ENCODE measurements at regions not wholly inside any gene's neighbourhood (a gene's known extent, or its start where the extent isn't known, plus 50 kb on each side); places are given as distances from the start of the nearest gene placed in this dataset.
"Not testable (repeated sequence)": the region's sequence is repeated elsewhere in the genome, so short reads cannot be mapped to it uniquely, and the experiment has no call there.

DNA sequence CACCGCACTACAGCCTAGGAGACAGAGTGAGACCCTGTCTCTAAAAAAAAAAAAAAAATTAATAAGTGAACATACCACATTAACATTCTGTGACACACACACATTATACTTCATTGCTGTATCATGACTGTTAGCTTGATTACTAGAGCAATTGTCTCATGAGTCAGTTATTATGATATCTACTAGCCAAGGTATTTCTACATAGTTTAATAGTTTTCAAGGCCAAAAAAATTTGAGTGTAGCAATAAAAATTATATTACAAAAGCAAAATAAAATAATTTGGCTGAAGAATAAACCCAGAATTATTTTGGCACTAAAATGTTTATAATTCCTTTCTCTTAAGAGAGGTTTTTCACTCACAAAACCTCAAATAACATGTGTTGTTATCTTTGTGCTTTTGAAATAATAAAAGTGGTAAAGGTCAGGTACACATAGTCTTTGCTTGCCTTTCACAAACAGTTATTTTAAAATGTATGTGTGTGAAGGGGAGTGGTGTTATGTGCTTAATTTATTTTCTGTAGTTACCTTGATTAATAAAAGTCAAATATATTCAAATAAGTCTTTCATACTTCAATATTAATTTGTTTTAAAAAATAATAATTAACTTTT, 136.9 kb upstream of the SPOPL start:
- in situ Hi-C loops (cut with HindIII; ENCODE audit: low sequenced_read_pairs): no loop called here

- in situ Hi-C loops (cut with HindIII; ENCODE audit: low sequenced_read_pairs): no loop called here
Observed at GRCh38 chr2:138365581-138365980, 136.0 kb upstream of the SPOPL start.

GRCh38 chr2:138369856-138370255, 131.7 kb upstream of the SPOPL start:
- in situ Hi-C loops (cut with HindIII; ENCODE audit: low sequenced_read_pairs): no loop called here

DNA sequence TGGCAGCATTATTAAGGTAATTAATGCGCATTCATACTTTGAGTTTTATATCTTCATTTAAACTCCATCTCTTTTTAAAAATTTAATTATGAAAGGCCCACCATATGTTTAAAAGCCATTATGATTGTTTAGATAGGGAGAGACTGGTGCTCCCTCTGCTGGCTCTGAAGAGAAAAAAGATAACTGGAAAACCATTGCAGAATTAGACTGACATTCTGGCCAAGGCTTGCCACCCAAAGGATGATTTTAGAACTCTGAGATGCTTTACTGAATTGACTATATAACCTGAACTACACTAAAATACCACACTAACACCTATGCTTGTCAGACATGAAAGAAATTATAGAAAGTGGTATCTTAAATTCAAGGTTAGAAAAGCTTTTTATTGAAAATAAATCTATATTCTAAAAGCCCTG, 127.6 kb upstream of the SPOPL start:
- in situ Hi-C loops (cut with HindIII; ENCODE audit: low sequenced_read_pairs): no loop called here

GRCh38 chr2:138381373-138381772, 120.2 kb upstream of the SPOPL start:
- in situ Hi-C loops (cut with HindIII; ENCODE audit: low sequenced_read_pairs): no loop called here

- in situ Hi-C loops (cut with HindIII; ENCODE audit: low sequenced_read_pairs): no loop called here
Observed at GRCh38 chr2:138382672-138383071, 118.9 kb upstream of the SPOPL start.

- in situ Hi-C loops (cut with HindIII; ENCODE audit: low sequenced_read_pairs): not testable (repeated sequence)
Observed at GRCh38 chr2:138386191-138386590, 115.4 kb upstream of the SPOPL start.

DNA sequence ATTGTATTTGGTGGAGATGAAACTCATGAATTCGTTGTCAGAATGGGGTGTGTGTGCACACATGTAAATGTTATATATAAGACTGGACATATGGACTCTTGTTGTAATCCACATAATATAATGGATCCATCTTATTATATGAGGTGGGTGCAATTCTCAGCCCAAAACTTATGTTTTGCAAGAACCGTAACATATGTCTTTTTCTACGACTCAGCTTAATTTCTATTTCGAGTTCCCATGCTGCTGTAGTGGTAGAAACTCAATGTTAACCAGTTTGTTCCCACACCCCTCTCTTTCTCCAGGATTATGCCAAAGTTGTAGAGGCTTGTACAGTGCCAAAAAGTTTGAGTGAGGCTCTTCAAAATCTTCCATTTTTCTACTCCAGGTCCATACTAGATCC, 112.5 kb upstream of the SPOPL start:
- in situ Hi-C loops (cut with HindIII; ENCODE audit: low sequenced_read_pairs): no loop called here

DNA sequence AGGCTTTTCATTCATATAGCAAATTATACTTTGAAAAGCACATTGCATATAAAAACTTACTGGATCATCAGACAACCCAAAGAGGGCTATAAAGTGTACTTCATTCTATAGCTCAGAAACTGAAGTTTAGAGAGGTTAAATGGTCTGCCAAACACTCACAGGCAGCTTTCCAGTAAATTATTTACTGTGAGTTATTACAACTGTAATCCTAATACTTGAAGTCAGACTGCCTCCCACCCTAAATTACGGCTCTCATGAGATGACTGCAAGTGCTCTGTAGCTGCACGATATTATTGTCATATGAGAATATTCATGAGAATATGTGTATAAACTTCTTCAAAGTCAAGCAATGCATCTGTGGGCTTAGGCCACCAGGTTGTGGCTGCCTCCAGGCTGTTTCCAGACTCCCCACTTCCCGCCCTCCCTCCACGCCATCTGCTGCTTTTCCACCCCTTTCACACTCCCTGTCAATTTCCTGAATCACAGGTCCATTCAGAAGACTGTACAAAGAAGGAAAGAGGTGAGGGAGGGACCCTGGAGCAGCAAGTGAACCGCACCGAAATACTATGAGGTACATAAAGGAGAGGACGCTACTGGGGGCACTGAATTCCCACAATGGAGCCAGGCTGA, 111.1 kb upstream of the SPOPL start:
- in situ Hi-C loops (cut with HindIII; ENCODE audit: low sequenced_read_pairs): no loop called here

DNA sequence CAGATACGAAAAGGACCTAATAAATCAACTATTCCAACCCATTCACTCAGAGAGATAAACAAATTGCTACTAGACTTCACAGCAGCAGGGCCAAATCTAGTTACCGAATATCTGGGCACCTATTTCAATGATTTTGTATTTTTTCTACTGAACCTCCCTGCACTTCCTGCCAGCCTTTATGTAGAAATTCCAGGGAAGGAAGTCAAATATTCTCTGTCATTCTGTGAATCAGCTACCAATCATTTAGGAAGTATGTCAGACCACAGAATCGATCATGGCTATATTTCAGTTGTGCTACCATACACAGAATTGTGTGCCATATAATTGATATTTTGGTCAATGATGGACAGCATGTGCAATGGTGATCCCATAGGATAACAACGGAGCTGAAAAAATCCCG, 109.6 kb upstream of the SPOPL start:
- in situ Hi-C loops (cut with HindIII; ENCODE audit: low sequenced_read_pairs): no loop called here

DNA sequence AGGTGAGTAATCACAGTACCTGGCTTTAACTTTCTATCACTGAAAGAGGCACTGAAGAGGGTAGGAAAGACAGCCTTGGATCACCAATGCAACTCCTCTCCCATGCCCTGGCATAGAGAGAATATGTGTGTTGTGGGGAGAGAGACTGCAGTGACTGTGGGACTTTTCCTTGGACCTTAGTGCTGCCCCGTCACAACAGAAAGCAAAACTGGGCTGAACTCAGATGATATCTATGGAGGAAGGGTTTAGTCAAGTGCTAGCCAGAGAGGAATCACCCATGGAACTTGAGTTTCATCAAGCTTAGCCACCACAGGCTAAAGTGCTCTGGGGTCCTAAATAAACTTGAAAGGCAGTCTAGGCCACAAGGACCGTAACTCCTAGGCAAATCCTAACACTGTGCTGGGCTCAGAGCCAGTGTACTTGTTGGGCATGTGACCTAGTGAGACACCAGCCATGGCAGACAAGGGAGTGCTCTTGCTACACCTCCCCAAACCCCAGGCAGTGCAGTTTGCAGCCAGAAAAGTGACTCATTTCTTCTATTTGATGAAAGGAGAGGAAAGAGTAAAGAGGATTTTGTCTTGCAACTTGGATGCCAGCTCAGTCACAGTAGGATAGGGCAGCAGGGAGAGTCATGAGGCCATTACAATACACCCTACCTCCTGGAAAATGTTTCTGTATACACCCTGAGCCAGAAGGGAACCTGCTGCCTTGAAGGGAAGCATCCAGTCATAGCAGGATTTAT, 105.8 kb upstream of the SPOPL start:
- in situ Hi-C loops (cut with HindIII; ENCODE audit: low sequenced_read_pairs): no loop called here

DNA sequence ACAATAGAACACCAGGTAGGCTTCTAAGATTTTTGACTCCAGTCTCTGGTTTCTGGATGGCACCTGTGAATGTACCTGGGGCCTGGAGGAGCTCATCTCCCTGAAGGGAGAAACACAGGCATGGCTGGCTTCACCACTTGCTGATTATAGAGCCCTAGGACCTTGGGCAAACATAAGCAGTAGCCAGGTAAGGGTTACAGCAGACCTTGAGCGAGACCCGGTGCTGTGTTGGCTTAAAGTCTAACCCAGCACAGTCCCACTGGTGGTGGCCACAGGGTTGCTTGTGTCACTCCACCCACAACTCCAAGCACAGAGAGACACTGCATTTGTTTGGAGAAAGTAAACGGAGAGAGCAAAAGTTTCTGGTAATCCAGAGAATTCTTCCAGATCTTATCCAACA, 104.7 kb upstream of the SPOPL start:
- in situ Hi-C loops (cut with HindIII; ENCODE audit: low sequenced_read_pairs): no loop called here

DNA sequence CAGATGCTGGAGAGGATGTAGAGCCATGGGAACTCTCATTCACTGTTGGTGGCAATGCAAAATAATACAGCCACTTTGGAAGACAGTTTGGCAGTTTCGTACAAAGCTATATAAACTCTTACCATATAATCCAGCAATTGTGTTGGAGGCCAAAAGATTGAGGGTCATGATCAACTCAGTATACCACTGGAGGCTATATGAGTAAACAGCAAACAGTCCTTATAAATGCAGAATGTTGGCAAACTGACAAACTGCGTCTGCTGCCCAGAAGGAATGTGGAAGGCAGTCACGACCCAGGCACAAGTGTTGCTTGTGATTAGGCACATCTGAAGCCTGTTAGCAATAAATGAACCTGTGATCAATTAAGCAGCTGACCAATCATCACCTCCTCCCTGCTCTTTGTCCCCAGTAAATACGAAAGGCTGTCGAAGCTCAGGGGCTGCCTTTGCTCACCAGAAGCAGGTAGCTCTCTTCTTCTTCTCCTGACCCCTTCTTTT, 98.1 kb upstream of the SPOPL start:
- in situ Hi-C loops (cut with HindIII; ENCODE audit: low sequenced_read_pairs): no loop called here

GRCh38 chr2:138414014-138414413, 87.6 kb upstream of the SPOPL start:
- in situ Hi-C loops (cut with HindIII; ENCODE audit: low sequenced_read_pairs): no loop called here

- in situ Hi-C loops (cut with HindIII; ENCODE audit: low sequenced_read_pairs): no loop called here
Observed at GRCh38 chr2:138415985-138416384, 85.6 kb upstream of the SPOPL start.

GRCh38 chr2:138418453-138418852, 83.1 kb upstream of the SPOPL start:
- in situ Hi-C loops (cut with HindIII; ENCODE audit: low sequenced_read_pairs): no loop called here

- in situ Hi-C loops (cut with HindIII; ENCODE audit: low sequenced_read_pairs): no loop called here
Observed at GRCh38 chr2:138421315-138421970, 80.1 kb upstream of the SPOPL start.

GRCh38 chr2:138421971-138422335, 79.6 kb upstream of the SPOPL start:
- in situ Hi-C loops (cut with HindIII; ENCODE audit: low sequenced_read_pairs): no loop called here

- in situ Hi-C loops (cut with HindIII; ENCODE audit: low sequenced_read_pairs): no loop called here
Observed at GRCh38 chr2:138423198-138423597, 78.4 kb upstream of the SPOPL start.

DNA sequence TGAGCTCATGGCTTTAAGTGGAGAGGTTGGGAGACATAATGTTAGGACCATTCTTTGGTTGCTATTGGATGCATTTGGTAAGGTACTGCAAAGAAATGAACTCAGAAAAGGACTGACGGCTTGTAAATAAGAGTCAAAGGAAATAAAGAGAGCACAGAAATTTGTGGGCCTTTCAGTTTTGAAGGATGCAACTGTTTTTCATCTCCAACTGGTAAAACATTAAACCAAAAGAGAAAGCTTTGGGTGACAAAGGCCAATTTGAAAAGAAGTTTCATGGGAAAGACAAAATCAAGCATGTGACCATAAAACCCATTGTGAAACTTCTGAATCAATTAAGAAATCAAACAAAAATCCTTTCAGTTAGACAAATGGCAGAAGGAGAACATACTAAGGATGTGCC, 77.8 kb upstream of the SPOPL start:
- in situ Hi-C loops (cut with HindIII; ENCODE audit: low sequenced_read_pairs): no loop called here

- in situ Hi-C loops (cut with HindIII; ENCODE audit: low sequenced_read_pairs): no loop called here
Observed at GRCh38 chr2:138424436-138425140, 77.0 kb upstream of the SPOPL start.
